ENCODE measurements at regions not wholly inside any gene's neighbourhood (a gene's known extent, or its start where the extent isn't known, plus 50 kb on each side); places are given as distances from the start of the nearest gene placed in this dataset.
"Not testable (repeated sequence)": the region's sequence is repeated elsewhere in the genome, so short reads cannot be mapped to it uniquely, and the experiment has no call there.

GRCh38 chr5:53373451-53374158 is 106.8 kb upstream of the FST start:
- no peak for DNase-seq

DNA sequence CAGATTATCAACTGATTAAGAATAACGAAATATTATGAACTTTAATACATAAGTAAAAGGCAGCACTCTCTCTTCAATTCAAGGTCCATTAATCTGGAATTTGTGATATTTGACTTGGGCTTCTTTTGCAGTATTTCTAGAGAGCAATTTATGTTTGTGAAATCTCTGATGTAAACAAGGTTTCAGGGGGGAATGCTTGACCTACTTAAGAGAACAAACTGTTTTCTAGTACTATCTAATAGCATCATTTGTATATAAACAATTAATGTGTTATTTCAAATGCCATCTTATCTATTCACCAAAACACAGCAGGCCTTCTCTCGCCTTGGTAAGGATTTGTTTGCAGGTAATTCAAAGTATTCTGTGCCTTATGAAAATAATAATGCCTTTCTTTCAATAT is 103.6 kb upstream of the FST start:
- DNase-seq: no peak

DNA sequence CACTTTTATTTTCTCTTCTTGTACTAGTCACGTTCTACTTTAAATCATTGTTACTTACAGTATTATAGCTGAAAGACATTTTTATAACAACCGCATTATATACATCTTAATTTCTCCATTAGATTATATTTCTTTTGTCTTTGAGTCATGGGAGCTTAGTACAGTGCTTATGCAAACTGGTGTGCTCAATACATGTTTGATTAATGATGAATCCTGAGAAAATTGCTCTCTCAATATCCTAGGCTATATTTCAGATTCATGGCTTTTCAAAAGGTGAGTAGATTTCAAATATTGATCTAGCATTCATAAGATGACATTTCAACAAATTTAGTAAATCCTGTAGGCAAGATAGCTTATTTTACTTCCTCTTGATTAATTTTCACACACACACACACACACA is 102.2 kb upstream of the FST start:
- DNase-seq: no peak

GRCh38 chr5:53378590-53379247 is 101.7 kb upstream of the FST start:
- DNase-seq: no peak

DNA sequence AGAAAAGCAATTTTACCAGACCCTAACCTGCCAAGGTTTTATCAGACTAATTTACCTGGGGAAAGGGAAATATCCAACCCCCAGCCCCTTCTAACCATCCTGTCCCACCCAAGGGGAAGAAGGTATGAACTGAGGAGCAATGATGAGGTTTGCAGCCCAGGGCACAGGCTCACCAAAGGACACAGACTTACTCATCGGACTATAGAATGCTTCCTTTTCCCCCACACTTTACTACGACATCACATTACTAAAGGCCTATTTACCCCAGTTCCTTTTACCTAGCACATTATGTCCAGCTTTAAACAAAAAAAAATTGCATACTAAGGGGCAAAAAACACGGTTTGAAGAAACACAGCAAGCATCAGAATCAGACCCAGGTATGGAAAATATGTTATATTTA is 94.1 kb upstream of the FST start:
- DNase-seq: no peak

DNA sequence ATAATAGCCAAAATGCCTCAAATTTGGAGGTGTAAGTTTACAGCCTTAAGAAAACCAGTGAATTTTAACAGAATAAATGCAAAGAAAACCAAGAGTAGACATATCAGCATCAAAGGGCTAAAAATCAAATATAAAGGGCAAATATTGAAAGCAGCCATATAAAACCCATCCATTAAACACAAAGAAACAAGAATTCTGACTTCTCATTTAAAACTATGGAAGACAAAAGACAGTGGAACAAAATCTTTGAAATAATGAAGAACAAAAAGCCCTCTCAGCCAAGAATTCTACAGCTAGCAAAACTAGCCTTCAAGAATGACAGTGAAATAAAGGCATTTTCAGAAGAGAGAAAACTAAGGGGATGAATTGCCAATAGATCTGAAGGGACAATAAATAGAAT is 91.3 kb upstream of the FST start:
- no peak for DNase-seq

DNA sequence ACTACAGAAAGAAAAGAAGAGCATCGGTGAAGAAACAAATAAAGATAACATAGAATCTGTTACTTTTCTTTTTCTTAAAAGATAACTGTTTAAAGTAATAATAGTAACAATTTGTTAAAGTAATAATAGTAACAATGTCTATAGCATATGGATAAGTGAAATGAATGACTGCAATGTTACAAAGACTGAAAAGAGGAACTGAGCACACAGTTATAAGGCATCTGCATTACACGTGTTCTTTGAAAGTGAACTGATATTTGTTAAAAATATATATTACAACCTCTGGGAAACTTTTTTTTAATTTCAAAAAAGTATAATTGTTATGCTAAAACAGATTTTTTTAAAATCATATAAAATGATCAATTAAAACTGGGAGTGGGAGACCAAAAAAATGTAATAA is 88.4 kb upstream of the FST start:
- no peak for DNase-seq

DNA sequence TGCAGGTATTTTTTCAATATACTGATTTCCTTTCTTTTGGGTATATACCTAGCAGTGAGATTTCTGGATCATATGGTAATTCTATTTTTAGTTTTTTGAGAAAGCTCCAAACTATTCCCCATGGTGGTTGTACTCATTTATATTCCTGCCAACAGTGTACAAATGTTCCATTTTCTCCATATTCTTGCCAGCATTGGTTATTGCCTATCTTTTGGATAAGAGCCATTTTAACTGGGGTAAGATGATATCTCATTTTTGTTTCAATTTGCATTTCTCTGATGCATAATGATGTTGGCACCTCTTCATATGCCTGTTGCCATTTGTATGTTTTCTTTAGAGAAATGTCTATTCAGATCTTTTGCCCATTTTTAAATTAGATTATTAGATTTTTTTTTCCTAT is 85.6 kb upstream of the FST start:
- DNase-seq: no peak

GRCh38 chr5:53397141-53397757 is 83.2 kb upstream of the FST start:
- DNase-seq: no peak

GRCh38 chr5:53397845-53398244 is 82.6 kb upstream of the FST start:
- no peak for DNase-seq

- DNase-seq: no peak
Measured at GRCh38 chr5:53399926-53400697, 80.3 kb upstream of the FST start.

DNA sequence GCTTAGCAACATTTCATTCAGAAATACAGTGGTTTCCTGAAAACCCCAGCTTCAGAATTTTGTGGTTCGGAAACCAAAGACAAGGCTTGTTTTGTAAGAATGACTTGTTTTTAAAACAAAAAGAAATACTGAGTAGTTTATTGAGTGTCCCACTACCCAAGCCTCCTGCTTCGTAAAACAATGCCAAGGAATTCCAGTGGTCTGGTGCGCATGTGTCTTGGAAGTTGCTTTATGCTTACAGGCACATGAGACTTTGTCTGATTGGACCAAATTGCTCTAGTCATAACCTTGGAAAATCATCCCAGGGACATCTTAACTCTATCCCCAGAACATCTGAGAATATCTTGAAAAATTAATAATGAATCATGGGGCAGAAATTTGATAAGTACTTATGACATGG is 77.1 kb upstream of the FST start:
- DNase-seq: no peak

DNA sequence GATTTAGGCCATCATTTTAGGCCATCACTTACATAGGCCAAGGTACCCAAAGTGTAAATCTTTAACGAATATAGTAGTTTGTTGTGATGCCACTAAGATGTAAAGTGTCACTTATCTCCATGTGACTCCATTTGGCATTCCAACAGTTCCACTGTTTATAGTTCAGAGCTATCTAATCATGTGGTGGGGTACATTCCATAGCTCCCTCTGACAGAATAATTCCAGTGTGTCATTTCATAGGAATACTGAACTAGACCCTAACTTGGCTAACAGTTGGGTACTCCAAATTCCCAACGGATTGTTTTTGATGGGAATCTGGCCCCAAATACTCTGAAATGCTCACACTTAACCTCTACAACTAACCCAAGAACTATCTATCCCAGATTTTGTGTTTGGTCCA is 76.7 kb upstream of the FST start:
- DNase-seq: no peak

DNA sequence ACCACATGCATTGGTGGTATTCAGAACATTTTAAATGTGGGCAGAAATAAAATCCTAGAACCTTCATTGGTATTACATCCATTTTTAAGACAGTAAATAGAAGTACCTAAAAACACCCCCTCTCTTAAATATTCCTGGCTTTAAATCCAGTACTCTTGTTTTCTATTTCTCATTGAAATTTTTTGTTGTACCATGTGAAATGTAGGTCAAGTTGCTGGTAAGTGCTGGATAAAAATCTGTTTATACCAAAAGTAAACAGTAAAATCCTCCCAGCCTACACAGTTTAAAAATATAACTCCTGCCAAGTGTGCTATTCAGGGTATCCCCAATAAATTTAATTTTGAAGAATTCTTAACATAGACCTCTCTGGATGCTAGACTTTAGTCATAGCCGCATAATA is 75.0 kb upstream of the FST start:
- no peak for DNase-seq

DNA sequence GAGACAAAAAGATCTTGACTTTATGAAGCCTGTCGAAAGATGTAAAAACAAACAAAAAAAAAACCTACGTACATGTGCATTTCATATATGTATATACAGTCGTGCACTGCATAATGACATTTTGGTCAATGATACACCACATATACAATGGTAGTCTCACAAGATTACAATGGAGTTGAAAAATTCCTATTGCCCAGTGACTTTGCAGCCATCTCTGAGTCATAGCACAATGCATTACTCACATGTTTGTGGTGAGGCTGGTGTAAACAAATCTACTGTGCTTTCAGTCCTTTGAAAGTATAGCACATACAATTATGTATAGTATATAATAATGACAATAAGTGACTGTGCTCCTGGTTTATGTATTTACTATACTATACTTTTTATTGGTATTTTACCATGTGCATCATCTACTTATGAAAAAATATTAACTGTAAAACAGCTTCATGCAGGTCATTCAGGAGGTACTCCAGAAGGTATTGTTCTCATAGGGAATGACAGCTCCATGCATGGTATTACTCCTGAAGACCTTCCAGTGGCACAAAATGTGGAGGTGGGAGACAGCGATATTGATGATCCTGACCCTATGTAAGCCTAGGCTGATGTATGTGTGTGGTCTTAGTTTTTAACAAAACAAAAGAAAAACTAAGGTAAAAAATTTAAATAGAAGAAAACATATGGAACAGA is 73.7 kb upstream of the FST start:
- DNase-seq: no peak

- DNase-seq: no peak
Measured at GRCh38 chr5:53407373-53407772, 73.1 kb upstream of the FST start.

- no peak for DNase-seq
Measured at GRCh38 chr5:53411388-53411787, 69.0 kb upstream of the FST start.

- DNase-seq: not testable (repeated sequence)
Measured at GRCh38 chr5:53412499-53412898, 67.9 kb upstream of the FST start.

GRCh38 chr5:53416144-53416738 is 64.2 kb upstream of the FST start:
- no peak for DNase-seq

GRCh38 chr5:53418409-53418808 is 62.0 kb upstream of the FST start:
- DNase-seq: no peak

DNA sequence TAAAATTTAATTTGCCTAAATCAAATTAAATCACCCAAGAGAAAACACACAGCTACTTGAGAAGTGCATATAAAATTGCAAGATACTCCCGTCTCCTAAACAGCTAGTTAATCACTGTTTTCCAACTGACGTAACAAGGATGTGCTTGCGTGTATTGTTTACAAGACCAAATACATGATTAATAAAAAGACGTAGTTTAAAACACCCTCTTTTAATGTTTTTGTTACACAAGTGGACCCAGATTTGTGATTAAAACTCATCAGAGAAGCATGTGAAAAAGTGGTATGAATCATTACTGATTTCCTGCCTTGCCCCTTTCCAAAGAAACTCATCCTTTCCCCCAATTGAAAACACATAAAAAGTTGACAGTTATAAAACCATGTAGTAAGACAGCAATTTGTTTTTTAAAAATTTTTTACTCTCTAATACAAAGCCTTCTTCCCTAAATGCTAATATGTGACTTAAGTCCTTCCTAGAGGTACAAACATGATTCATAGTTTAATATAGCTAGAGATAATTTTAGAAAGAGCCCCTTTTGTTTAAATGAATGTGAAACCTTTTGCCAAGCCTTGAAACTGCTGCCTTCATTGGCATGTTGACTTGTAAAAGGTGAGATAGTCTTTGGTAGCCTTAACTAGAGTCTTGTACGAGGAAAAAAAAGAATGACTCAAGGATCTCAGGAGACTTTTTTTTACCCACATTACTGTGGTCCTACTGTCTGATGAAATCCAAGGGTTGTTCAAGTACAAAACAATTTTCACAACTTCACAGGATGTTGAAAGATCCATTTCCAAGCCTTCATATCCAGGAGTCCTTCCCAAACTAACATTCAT is 61.4 kb upstream of the FST start:
- no peak for DNase-seq

- no peak for DNase-seq
Measured at GRCh38 chr5:53422539-53422938, 57.9 kb upstream of the FST start.
